Left ventricle myocardium superior (tissue), 1 donor: ENCODE measurements at regions not wholly inside any gene's neighbourhood (a gene's known extent, or its start where the extent isn't known, plus 50 kb on each side); places are given as distances from the start of the nearest gene placed in this dataset.

Source experiments
- ATAC-seq: fragments of 200-7000 bp; cut with Tn5 transposase; one replicate; pipeline ENCODE4 v1.9.1; 2020; ENCODE audit warnings: mild to moderate bottlenecking, moderate library complexity
- DNase-seq: peaks from one replicate; pipeline ENCODE4 v3.0.0-alpha.2; 2020
- intact Hi-C: fragments of 100-400 bp; cut with micrococcal nuclease; formaldehyde crosslinking; loops from one replicate; pipeline ENCODE4 v1.11.0; 2022
- donor health status: DM: no; HTN: yes; CAD: no; lungs with severe emphysema.

GRCh38 chr12:25734529-25735180, 181.6 kb upstream of the LMNTD1 start:
- no peak for DNase-seq
- intact Hi-C loops: no loop called here
- ATAC-seq: no peak

- DNase-seq (no peak), ATAC-seq (no peak)
- intact Hi-C loops: no loop called here
Measured at GRCh38 chr12:25740617-25741016, 187.5 kb upstream of the LMNTD1 start.

DNA sequence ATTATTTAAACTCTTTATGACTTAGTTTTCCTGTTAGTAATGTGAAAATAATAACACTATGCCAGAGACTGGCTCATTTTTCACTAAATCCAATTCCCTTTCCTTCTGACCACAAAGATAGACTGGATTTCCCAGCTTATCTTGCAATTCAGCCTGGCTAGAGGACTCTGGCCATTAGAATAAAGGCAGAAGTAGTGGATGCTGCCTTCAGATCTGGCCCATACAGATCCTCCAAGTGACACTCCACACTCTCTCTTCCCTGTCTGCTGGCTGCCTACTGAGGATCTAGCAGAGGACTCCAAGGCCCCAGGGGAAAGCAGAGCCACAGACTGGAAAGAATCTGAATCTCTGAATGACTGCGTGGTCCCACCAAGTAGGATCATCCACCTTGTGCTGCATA, 188.8 kb upstream of the LMNTD1 start:
- intact Hi-C loops: no loop called here
- no peak for DNase-seq
- no peak for ATAC-seq

GRCh38 chr12:25743679-25744215, 190.7 kb upstream of the LMNTD1 start:
- ATAC-seq (no peak), DNase-seq (no peak)
- intact Hi-C loops: no loop called here

DNA sequence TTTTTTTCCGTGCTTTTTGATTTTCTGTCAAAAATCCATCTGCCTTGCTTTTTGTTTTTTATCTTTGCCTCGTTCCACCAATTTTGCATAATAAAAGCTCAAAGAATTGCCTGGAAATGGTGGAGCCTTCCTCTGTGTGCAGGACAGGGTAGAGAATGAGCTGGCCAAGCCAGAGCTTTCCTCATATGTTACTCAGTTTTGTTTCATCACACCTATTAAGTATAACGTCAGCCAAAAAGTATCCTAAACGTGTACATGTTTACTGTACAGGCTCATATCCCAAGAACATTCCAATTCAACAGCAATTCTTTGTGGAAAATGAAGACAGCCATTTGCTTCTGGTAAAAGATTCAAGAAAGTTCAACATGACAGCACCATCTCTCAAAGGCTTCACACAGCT, 191.2 kb upstream of the LMNTD1 start:
- no peak for ATAC-seq
- intact Hi-C loops: no loop called here
- no peak for DNase-seq

DNA sequence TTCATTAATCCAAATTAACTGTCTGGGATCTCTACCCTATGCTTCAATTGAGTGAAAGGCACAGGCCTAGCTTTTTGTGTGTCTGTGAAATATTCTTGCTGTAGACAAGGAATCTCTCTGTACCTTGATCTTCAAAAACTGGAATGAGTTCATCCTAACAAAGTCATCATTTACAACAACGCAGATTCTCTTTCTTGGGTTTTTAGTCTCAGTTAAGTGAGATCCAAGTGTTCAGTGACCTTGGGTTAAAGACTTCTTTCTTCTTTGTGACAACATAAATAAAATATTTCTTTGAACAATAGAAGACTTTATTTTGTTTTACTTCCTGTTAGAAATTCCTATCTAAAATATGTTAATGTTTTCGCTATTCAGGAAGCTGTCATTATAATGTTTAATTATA, 192.2 kb upstream of the LMNTD1 start:
- intact Hi-C loops: no loop called here
- ATAC-seq (no peak), DNase-seq (no peak)

GRCh38 chr12:25746131-25746530, 193.0 kb upstream of the LMNTD1 start:
- ATAC-seq: no peak
- no peak for DNase-seq
- intact Hi-C loops: no loop called here

DNA sequence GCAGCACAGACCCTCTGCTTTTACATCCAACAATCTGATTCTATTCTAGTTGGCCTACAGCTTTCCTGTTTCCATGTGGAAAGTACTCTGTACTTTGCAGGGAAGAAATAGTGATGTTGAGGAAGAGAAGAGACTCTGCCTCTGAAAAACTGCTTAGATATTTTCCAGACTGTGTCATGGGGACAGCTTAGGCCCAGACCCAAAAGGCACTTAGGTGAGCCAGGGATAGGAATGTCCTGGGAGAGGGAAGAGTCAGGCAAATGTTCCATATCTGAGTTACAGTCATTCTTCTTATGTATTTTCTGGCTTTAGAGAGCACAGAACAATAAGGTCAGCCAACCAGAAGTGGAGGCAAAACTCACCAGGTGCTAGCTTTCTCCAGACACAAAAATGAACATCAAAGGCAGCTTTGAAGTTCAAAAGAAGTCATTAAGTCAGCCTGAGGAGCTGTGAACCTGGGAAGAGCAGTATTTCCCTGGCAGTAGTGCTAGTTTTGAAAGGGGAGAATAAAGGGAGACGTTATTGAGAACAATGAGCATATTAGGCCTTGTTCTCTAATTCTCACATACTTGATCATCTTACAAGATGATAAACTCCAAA, 199.7 kb upstream of the LMNTD1 start:
- ATAC-seq (no peak), DNase-seq (no peak)
- intact Hi-C loops: no loop called here

- DNase-seq (no peak), ATAC-seq (no peak)
- intact Hi-C loops: no loop called here
Measured at GRCh38 chr12:25755136-25755970, 202.3 kb upstream of the LMNTD1 start.

DNA sequence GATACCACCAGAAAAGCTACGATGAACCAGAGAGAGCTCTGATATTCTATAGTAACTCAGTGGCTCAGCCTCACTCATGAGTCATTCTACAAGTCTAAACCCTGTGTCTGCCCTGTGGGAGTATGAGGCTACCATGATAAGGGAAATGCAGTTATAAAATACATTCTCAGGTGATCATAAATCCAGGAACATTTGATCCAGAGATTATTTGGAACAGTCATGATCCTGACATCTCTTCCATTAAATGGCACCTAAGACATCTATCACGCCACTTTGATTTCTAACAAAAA, 202.6 kb upstream of the RASSF8 start:
- intact Hi-C loops: no loop called here
- DNase-seq (no peak), ATAC-seq (no peak)

DNA sequence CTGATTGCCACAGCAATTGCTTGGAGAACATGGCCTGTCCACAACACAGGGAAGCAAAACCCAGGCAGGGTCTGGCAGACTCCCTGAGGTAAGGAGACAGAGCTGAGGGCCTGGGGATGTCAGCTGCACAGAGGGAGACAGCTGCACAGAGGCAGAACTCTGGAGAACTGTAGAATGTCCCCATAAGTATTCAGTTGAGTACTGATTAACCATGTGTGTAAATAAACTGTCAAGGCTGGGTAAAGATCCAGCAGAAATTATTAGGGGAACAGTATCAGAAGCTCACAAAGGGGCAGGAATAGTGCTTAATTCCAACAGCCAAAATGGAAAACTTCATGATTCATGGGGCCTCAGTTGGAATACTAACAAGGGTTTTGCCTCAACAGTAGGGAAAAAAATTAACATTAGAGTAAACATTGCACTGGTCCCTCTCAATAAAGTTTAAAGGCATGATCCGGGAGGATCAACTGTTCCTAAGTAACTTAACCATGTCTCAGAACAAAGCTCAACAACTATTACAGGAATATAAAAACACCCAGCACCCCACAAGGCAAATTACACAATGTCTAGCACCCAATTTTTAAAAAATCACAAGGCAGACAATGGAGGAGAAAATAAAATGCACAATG, 201.3 kb upstream of the RASSF8 start:
- ATAC-seq (no peak), DNase-seq (no peak)
- intact Hi-C loops: no loop called here

DNA sequence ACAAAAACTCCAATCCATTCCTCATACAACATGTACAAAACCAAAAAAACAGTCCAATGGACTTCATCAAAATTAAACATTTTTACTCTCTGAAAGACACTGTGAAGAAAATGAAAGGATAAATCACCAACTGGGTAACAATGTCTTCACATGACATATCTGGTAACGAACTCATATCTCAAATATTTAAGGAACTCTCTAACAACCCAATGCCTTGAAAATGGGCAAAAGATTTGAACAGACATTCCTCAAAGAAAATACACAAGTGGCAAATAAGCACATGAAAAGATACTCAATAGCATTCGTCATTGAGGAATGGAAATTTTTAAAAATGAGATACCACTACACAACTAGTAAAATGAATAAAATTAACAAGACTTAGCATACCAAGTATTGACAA, 198.7 kb upstream of the RASSF8 start:
- ATAC-seq (no peak), DNase-seq (no peak)
- intact Hi-C loops: no loop called here

- intact Hi-C loops: no loop called here
- ATAC-seq (no peak), DNase-seq (no peak)
Measured at GRCh38 chr12:25761356-25761755, 197.1 kb upstream of the RASSF8 start.

DNA sequence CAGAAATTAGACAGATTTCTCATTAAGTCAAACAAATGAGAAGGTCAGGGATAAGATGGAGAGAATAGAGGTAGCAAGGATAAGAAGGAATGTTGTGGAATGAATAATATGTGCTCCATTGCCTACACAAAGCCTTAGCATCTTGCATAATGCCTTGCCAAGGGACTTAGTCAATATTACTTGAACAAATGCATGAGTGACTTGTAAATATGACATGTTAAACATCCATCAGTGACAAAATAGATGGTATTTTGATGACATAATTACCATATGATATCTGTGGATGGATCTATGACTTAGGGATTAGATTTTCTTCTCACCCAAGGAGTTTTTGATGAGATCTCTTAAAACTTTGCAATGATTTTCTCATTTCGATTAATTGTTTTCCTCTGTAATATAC, 194.1 kb upstream of the RASSF8 start:
- no peak for ATAC-seq
- intact Hi-C loops: no loop called here
- no peak for DNase-seq

GRCh38 chr12:25764892-25765291, 193.6 kb upstream of the RASSF8 start:
- intact Hi-C loops: no loop called here
- ATAC-seq: no peak
- DNase-seq: no peak

GRCh38 chr12:25767606-25768005, 190.9 kb upstream of the RASSF8 start:
- DNase-seq: no peak
- no peak for ATAC-seq
- intact Hi-C loops: no loop called here

GRCh38 chr12:25768151-25768550, 190.3 kb upstream of the RASSF8 start:
- ATAC-seq (no peak), DNase-seq (no peak)
- intact Hi-C loops: no loop called here

- no peak for ATAC-seq
- DNase-seq: no peak
- intact Hi-C loops: no loop called here
Measured at GRCh38 chr12:25769082-25769945, 189.2 kb upstream of the RASSF8 start.

DNA sequence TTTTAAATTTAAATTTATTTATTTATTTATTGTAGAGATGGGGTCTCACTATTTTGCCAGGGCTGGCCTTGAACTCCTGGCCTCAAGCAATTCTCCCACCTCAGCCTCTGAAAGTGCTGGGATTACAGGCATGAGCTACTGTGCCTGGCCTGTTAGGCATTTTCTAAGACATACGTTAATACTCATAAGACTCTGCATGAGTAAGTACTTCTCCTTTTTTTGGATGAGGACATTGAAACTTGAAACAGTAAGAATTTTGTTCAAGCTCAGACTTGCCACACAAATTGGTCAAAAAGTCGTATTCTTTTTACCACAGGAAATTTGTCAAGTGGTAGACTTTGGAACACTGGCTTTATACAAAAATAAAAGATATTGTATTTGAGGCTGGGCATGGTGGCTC, 187.4 kb upstream of the RASSF8 start:
- ATAC-seq (no peak), DNase-seq (no peak)
- intact Hi-C loops: no loop called here
